GM12878 (cell line): ENCODE measurements at regions not wholly inside any gene's neighbourhood (a gene's known extent, or its start where the extent isn't known, plus 50 kb on each side); places are given as distances from the start of the nearest gene placed in this dataset.

Experiments
- ATAC-seq: fragments of 200-7000 bp; cut with Tn5 transposase; 3 replicates; pipeline ENCODE4 v1.9.1; 2020; ENCODE audit warnings: mild to moderate bottlenecking, moderate library complexity
- BruUV-seq: library from RNA; stranded (reverse); fragments of 400-500 nt; replicated peaks from 2 replicates; lab custom pipeline; 2021; lab: Mats Ljungman, UMichigan
- CTCF ChIA-PET: fragments of 300-600 bp; sonication (Branson Sonifier 250); formaldehyde crosslinking; extraction: SDS; loops from one replicate; lab custom pipeline; 2021; ENCODE audit warnings: inconsistent platforms; lab: Yijun Ruan, JAX
- POLR2A ChIA-PET: fragments of 350-600 bp; formaldehyde crosslinking; extraction: SDS; loops from one replicate; lab custom pipeline; 2021; ENCODE audit warnings: inconsistent platforms; lab: Charles Lee
- RAD21 ChIA-PET: fragments of 300-600 bp; sonication (Branson Sonifier 250); formaldehyde crosslinking; loops from one replicate; lab custom pipeline; 2023; ENCODE audit warnings: antibody characterized with exemption; ENCODE audit not compliant: unreplicated experiment; lab: Charles Lee
- SMC1A ChIA-PET: fragments of 300-600 bp; sonication (Branson Sonifier 250); formaldehyde crosslinking; loops from one replicate; lab custom pipeline; 2023; ENCODE audit not compliant: unreplicated experiment, uncharacterized antibody; lab: Charles Lee
- DNase-seq: peaks from one replicate; pipeline ENCODE4 v3.0.0-alpha.2; 2011; ENCODE audit warnings: low read depth, low spot score
- FAIRE-seq: peaks from 3 replicates; lab custom pipeline; 2011; peaks lifted over from hg19 to GRCh38; lab: Jason Lieb, UNC
- H2AFZ ChIP-seq: 2 replicates; pipeline ENCODE4 v1.6.0; 2011; ENCODE audit warnings: low read depth, low read length, control low read depth; ENCODE audit not compliant: control insufficient read depth
- H3K27ac ChIP-seq: 2 replicates; pipeline ENCODE4 v1.5.1; 2011; ENCODE audit warnings: control low read depth; ENCODE audit not compliant: control insufficient read depth, insufficient read depth
- H3K27me3 ChIP-seq, 2 experiments: replicated peaks in 1 of 2; 2 replicates each; pipeline versions ENCODE4 v1.6.0 to v1.6.1; 2011; ENCODE audit warnings: low read length in 1 of 2; ENCODE audit not compliant: control insufficient read depth in 2 of 2, insufficient read depth in 2 of 2
- H3K36me3 ChIP-seq, 2 experiments: 2 replicates each; pipeline ENCODE4 v1.5.1; 2011; ENCODE audit warnings: low read length in 1 of 2; ENCODE audit not compliant: control insufficient read depth in 2 of 2, insufficient read depth in 2 of 2
- H3K4me1 ChIP-seq: 2 replicates; pipeline ENCODE4 v1.6.1; 2011; ENCODE audit warnings: mild to moderate bottlenecking, low read length, moderate library complexity, mixed read lengths; ENCODE audit not compliant: control insufficient read depth, insufficient read depth
- H3K4me2 ChIP-seq: 2 replicates; pipeline ENCODE4 v1.6.0; 2011; ENCODE audit warnings: control low read depth; ENCODE audit not compliant: control insufficient read depth, insufficient read depth
- H3K4me3 ChIP-seq: fragments of 200-600 bp; sonication (generic); 2 replicates; pipeline ENCODE4 v1.5.1; 2016
- H3K79me2 ChIP-seq: 2 replicates; pipeline ENCODE4 v1.6.0; 2011; ENCODE audit warnings: low read length; ENCODE audit not compliant: control insufficient read depth, insufficient read depth
- H3K9ac ChIP-seq: 2 replicates; pipeline ENCODE4 v1.8.0; 2011; ENCODE audit warnings: low read length, control low read depth, mixed read lengths; ENCODE audit not compliant: control insufficient read depth, insufficient read depth
- H3K9me3 ChIP-seq: replicated peaks from 3 replicates; pipeline ENCODE4 v1.5.1; 2011; ENCODE audit warnings: mild to moderate bottlenecking, low read length; ENCODE audit not compliant: control insufficient read depth, insufficient read depth
- H4K20me1 ChIP-seq: 2 replicates; pipeline ENCODE4 v1.6.0; 2011; ENCODE audit not compliant: control insufficient read depth, insufficient read depth
- BRCA1 ChIP-seq: IDR thresholded peaks from 2 replicates; pipeline ENCODE4 v1.6.1; 2011; ENCODE audit warnings: low read depth, low read length, improper control_type of control experiment
- CTCF ChIP-seq, 3 experiments: IDR thresholded peaks in 2 of 3; conservative IDR thresholded peaks in 1 of 3; 2 replicates each; pipeline ENCODE4 v1.5.1; 2011; ENCODE audit warnings: low read depth in 3 of 3, low read length in 3 of 3, mild to moderate bottlenecking in 3 of 3, control low read depth in 2 of 3, moderate library complexity in 2 of 3, inconsistent platforms in 1 of 3, mixed read lengths in 1 of 3; ENCODE audit not compliant: control insufficient read depth in 2 of 3, insufficient read depth in 1 of 3; ENCODE audit errors: extremely low read depth in 1 of 3
- HCFC1 ChIP-seq: fragments of 150-350 bp; IDR thresholded peaks from 2 replicates; pipeline ENCODE4 v1.6.1; 2014; ENCODE audit warnings: low read length
- MTA2 ChIP-seq: fragments of 450-650 bp; IDR thresholded peaks from 2 replicates; pipeline ENCODE4 v1.6.1; 2016; ENCODE audit warnings: low read depth, mild to moderate bottlenecking, moderate library complexity
- MYC ChIP-seq: IDR thresholded peaks from 2 replicates; pipeline ENCODE4 v1.6.1; 2011; ENCODE audit warnings: mild to moderate bottlenecking, low read length, moderate library complexity, inconsistent platforms; ENCODE audit not compliant: insufficient read depth, insufficient replicate concordance, insufficient read length, severe bottlenecking
- PAX5 ChIP-seq: IDR thresholded peaks from 2 replicates; pipeline ENCODE4 v1.6.1; 2011; ENCODE audit warnings: low read depth, low read length, borderline replicate concordance
- TBL1XR1 ChIP-seq: IDR thresholded peaks from 2 replicates; pipeline ENCODE4 v1.6.1; 2012; ENCODE audit warnings: low read depth, low read length, improper control_type of control experiment
- YBX1 ChIP-seq: fragments of 450-650 bp; IDR thresholded peaks from 2 replicates; pipeline ENCODE4 v1.6.1; 2016; ENCODE audit warnings: antibody characterized with exemption
- YY1 ChIP-seq: IDR thresholded peaks from 2 replicates; pipeline ENCODE4 v1.6.1; 2011; ENCODE audit warnings: low read depth, mild to moderate bottlenecking, low read length
- ZNF207 ChIP-seq: fragments of 450-650 bp; IDR thresholded peaks from 2 replicates; pipeline ENCODE4 v1.6.1; 2014; ENCODE audit warnings: antibody characterized with exemption, mild to moderate bottlenecking, borderline replicate concordance
- ZNF274 ChIP-seq: IDR thresholded peaks from one replicate; pipeline ENCODE4 v1.8.0; 2011; ENCODE audit not compliant: insufficient read length, insufficient read depth
- ZNF384 ChIP-seq: IDR thresholded peaks from 2 replicates; pipeline ENCODE4 v1.6.1; 2012; ENCODE audit warnings: low read depth, mild to moderate bottlenecking, low read length, improper control_type of control experiment, borderline replicate concordance
- WGBS: methylation state at CpG from one replicate; pipeline ENCODE4 v1.1.6; 2016; ENCODE audit warnings: low lambda C conversion rate; ENCODE audit not compliant: insufficient replicate concordance, insufficient coverage; ENCODE audit errors: missing lambda C conversion rate; 5-methylcytosine and 5-hydroxymethylcytosine counted together
- in situ Hi-C: fragments of 300-500 bp; cut with MboI; formaldehyde crosslinking; loops from 9 replicates; pipeline ENCODE4 v1.14.3; 2018; ENCODE audit warnings: mixed read lengths
- intact Hi-C: fragments of 100-400 bp; cut with micrococcal nuclease; formaldehyde crosslinking; loops from one replicate; pipeline ENCODE4 v1.14.2; 2022; ENCODE audit not compliant: unreplicated experiment
- TF ChIP-seq, protein P1 (sequence below): fragments of 450-650 bp; IDR thresholded peaks from 2 replicates; pipeline ENCODE4 v1.6.1; 2017; ENCODE audit warnings: mild to moderate bottlenecking, moderate library complexity
- TF ChIP-seq, protein P2 (sequence below): fragments of 450-650 bp; IDR thresholded peaks from 2 replicates; pipeline ENCODE4 v1.6.1; 2018; ENCODE audit warnings: borderline replicate concordance, mild to moderate bottlenecking; ENCODE audit not compliant: partially characterized antibody

- RAD21 ChIA-PET: no interaction called here
- H2AFZ ChIP-seq: no peak overlapping the region
Observed at GRCh38 chr10:52481986-52482555, 168.0 kb downstream of the DKK1 start.

More at GRCh38 chr10:52481986-52482555, 168.0 kb downstream of the DKK1 start:
- 54% methylated on average over 7 of the region's 7 CpGs for WGBS
- CTCF ChIA-PET: interaction anchor here (0.9 kb wide), 1 partner anchor 174 kb away, joined by 3 read pairs; no protein-coding TSS in a partner anchor
- H3K9ac ChIP-seq: no peak overlapping the region
- H3K27ac ChIP-seq: no peak overlapping the region
- intact Hi-C loops: no loop called here
- H3K9me3 ChIP-seq: no peaks in the 10 kb centered on the region
- H3K4me1 ChIP-seq: no peaks in the 10 kb centered on the region
- SMC1A ChIA-PET: interaction anchor here (0.5 kb wide), 1 partner anchor 9 kb away, joined by 3 read pairs; no protein-coding TSS in a partner anchor
- POLR2A ChIA-PET: no interaction called here
- H3K4me2 ChIP-seq: no peak overlapping the region
- BruUV-seq: no TSS peak
- in situ Hi-C loops: loop anchor here (10.0 kb wide), 1 partner anchor 167 kb away; the partner anchor contains the start of gene DKK1
- no peaks in the 10 kb centered on the region for H3K79me2 ChIP-seq
- no peak overlapping the region for H3K4me3 ChIP-seq
- FAIRE-seq (no peak), ATAC-seq (no peak), DNase-seq (no peak)
- H4K20me1 ChIP-seq: no peaks in the 10 kb centered on the region
- no peaks in the 10 kb centered on the region for H3K27me3 ChIP-seq
- H3K36me3 ChIP-seq: no peaks in the 10 kb centered on the region
- no peak for TF ChIP-seq YBX1
- no peak for TF ChIP-seq HCFC1
- TF ChIP-seq ZNF274: no peak
- TF ChIP-seq PAX5: no peak
- TF ChIP-seq, protein P1, sequence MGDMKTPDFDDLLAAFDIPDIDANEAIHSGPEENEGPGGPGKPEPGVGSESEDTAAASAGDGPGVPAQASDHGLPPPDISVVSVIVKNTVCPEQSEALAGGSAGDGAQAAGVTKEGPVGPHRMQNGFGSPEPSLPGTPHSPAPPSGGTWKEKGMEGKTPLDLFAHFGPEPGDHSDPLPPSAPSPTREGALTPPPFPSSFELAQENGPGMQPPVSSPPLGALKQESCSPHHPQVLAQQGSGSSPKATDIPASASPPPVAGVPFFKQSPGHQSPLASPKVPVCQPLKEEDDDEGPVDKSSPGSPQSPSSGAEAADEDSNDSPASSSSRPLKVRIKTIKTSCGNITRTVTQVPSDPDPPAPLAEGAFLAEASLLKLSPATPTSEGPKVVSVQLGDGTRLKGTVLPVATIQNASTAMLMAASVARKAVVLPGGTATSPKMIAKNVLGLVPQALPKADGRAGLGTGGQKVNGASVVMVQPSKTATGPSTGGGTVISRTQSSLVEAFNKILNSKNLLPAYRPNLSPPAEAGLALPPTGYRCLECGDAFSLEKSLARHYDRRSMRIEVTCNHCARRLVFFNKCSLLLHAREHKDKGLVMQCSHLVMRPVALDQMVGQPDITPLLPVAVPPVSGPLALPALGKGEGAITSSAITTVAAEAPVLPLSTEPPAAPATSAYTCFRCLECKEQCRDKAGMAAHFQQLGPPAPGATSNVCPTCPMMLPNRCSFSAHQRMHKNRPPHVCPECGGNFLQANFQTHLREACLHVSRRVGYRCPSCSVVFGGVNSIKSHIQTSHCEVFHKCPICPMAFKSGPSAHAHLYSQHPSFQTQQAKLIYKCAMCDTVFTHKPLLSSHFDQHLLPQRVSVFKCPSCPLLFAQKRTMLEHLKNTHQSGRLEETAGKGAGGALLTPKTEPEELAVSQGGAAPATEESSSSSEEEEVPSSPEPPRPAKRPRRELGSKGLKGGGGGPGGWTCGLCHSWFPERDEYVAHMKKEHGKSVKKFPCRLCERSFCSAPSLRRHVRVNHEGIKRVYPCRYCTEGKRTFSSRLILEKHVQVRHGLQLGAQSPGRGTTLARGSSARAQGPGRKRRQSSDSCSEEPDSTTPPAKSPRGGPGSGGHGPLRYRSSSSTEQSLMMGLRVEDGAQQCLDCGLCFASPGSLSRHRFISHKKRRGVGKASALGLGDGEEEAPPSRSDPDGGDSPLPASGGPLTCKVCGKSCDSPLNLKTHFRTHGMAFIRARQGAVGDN: no peak
- TF ChIP-seq BRCA1: no peak
- no peak for TF ChIP-seq MTA2
- TF ChIP-seq, protein P2, sequence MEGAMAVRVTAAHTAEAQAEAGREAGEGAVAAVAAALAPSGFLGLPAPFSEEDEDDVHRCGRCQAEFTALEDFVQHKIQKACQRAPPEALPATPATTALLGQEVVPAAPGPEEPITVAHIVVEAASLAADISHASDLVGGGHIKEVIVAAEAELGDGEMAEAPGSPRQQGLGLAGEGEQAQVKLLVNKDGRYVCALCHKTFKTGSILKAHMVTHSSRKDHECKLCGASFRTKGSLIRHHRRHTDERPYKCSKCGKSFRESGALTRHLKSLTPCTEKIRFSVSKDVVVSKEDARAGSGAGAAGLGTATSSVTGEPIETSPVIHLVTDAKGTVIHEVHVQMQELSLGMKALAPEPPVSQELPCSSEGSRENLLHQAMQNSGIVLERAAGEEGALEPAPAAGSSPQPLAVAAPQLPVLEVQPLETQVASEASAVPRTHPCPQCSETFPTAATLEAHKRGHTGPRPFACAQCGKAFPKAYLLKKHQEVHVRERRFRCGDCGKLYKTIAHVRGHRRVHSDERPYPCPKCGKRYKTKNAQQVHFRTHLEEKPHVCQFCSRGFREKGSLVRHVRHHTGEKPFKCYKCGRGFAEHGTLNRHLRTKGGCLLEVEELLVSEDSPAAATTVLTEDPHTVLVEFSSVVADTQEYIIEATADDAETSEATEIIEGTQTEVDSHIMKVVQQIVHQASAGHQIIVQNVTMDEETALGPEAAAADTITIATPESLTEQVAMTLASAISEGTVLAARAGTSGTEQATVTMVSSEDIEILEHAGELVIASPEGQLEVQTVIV: no peak
- TF ChIP-seq TBL1XR1: no peak
- TF ChIP-seq MYC: no peak
- no peak for TF ChIP-seq ZNF207
- no peak for TF ChIP-seq CTCF (IDR thresholded peaks at IDR 0.05 in 2 of 3, conservative IDR thresholded peaks at IDR 0.05 in 1 of 3; ENCODE audit: control insufficient read depth in 2 of 3, extremely low read depth in 1 of 3, insufficient read depth in 1 of 3, low read depth in 3 of 3, low read length in 3 of 3)
- TF ChIP-seq ZNF384: no peak
- no peak for TF ChIP-seq YY1
- TF ChIP-seq, all 136 proteins: peak for 0
